ENCODE measurements at regions not wholly inside any gene's neighbourhood (a gene's known extent, or its start where the extent isn't known, plus 50 kb on each side); places are given as distances from the start of the nearest gene placed in this dataset.

GRCh38 chr2:223529696-223530095 lies 72.5 kb downstream of the SCG2 start:
- no peak for DNase-seq (ENCODE audit: low spot score)
- intact Hi-C loops (cut with DNase I) = loop anchor here (10.0 kb wide), 1 partner anchor 435 kb away; no protein-coding TSS in a partner anchor

- intact Hi-C loops (cut with DNase I) = loop anchor here (10.0 kb wide), 1 partner anchor 436 kb away; no protein-coding TSS in a partner anchor
These were observed 71.3 kb downstream of the SCG2 start for GRCh38 chr2:223530811-223531210.

GRCh38 chr2:223532161-223532560 lies 70.0 kb downstream of the SCG2 start:
- no peak for DNase-seq (ENCODE audit: low spot score)
- intact Hi-C loops (cut with DNase I) = loop anchor here (10.0 kb wide), 1 partner anchor 437 kb away; no protein-coding TSS in a partner anchor

More at GRCh38 chr2:223530811-223531210, 71.3 kb downstream of the SCG2 start:
- no peak for DNase-seq (ENCODE audit: low spot score)

- intact Hi-C loops (cut with DNase I) = loop anchor here (10.0 kb wide), 1 partner anchor 438 kb away; no protein-coding TSS in a partner anchor
- no peak for DNase-seq (ENCODE audit: low spot score)
These were observed 69.4 kb downstream of the SCG2 start for GRCh38 chr2:223532712-223533111.

- intact Hi-C loops (cut with DNase I) = loop anchor here (10.0 kb wide), 1 partner anchor 442 kb away; no protein-coding TSS in a partner anchor
These were observed 65.6 kb downstream of the SCG2 start for GRCh38 chr2:223536546-223536945.

GRCh38 chr2:223537115-223537514 lies 65.0 kb downstream of the SCG2 start:
- intact Hi-C loops (cut with DNase I) = loop anchor here (10.0 kb wide), 1 partner anchor 442 kb away; no protein-coding TSS in a partner anchor
- DNase-seq (ENCODE audit: low spot score) = no peak

More at GRCh38 chr2:223536546-223536945, 65.6 kb downstream of the SCG2 start:
- DNase-seq (ENCODE audit: low spot score) = no peak

GRCh38 chr2:223537651-223538601 lies 64.2 kb downstream of the SCG2 start:
- DNase-seq (ENCODE audit: low spot score) = no peak
- intact Hi-C loops (cut with DNase I) = loop anchor here (10.0 kb wide), 1 partner anchor 443 kb away; no protein-coding TSS in a partner anchor

GRCh38 chr2:223538920-223539440 lies 63.2 kb downstream of the SCG2 start:
- DNase-seq (ENCODE audit: low spot score) = no peak
- intact Hi-C loops (cut with DNase I) = loop anchor here (10.0 kb wide), 1 partner anchor 444 kb away; no protein-coding TSS in a partner anchor

- intact Hi-C loops (cut with DNase I) = no loop called here
- no peak for DNase-seq (ENCODE audit: low spot score)
These were observed 60.6 kb downstream of the SCG2 start for GRCh38 chr2:223541546-223541945.

GRCh38 chr2:223542501-223542900 lies 59.7 kb downstream of the SCG2 start:
- intact Hi-C loops (cut with DNase I) = no loop called here
- no peak for DNase-seq (ENCODE audit: low spot score)

GRCh38 chr2:223545406-223545805 lies 56.8 kb downstream of the SCG2 start:
- DNase-seq (ENCODE audit: low spot score) = no peak
- intact Hi-C loops (cut with DNase I) = no loop called here

GRCh38 chr2:223545830-223546229 lies 56.3 kb downstream of the SCG2 start:
- no peak for DNase-seq (ENCODE audit: low spot score)
- intact Hi-C loops (cut with DNase I) = no loop called here

All from cardiac septum (tissue), 1 donor.